ENCODE measurements at regions not wholly inside any gene's neighbourhood (a gene's known extent, or its start where the extent isn't known, plus 50 kb on each side); places are given as distances from the start of the nearest gene placed in this dataset.

- no peaks in the 10 kb centered on the region for H3K36me3 Mint-ChIP-seq
- intact Hi-C loops (cut with micrococcal nuclease) = no loop called here
- no peaks in the 10 kb centered on the region for H3K27me3 ChIP-seq (ENCODE audit: control insufficient read depth, insufficient read depth, low read length)
- H3K4me3 ChIP-seq (ENCODE audit: low read length) = no peak overlapping the region
- ATAC-seq (no peak), DNase-seq (no peak)
- no peak overlapping the region for H3K4me3 Mint-ChIP-seq
- H3K27ac Mint-ChIP-seq = no peak overlapping the region
- no peak overlapping the region for H3K27ac ChIP-seq (ENCODE audit: low read length)
- H3K4me1 ChIP-seq (ENCODE audit: control insufficient read depth, insufficient read depth, low read length) = no peaks in the 10 kb centered on the region
- no peaks in the 10 kb centered on the region for H3K9me3 Mint-ChIP-seq
- TF ChIP-seq, protein P1, sequence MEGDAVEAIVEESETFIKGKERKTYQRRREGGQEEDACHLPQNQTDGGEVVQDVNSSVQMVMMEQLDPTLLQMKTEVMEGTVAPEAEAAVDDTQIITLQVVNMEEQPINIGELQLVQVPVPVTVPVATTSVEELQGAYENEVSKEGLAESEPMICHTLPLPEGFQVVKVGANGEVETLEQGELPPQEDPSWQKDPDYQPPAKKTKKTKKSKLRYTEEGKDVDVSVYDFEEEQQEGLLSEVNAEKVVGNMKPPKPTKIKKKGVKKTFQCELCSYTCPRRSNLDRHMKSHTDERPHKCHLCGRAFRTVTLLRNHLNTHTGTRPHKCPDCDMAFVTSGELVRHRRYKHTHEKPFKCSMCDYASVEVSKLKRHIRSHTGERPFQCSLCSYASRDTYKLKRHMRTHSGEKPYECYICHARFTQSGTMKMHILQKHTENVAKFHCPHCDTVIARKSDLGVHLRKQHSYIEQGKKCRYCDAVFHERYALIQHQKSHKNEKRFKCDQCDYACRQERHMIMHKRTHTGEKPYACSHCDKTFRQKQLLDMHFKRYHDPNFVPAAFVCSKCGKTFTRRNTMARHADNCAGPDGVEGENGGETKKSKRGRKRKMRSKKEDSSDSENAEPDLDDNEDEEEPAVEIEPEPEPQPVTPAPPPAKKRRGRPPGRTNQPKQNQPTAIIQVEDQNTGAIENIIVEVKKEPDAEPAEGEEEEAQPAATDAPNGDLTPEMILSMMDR (IDR thresholded peaks at IDR 0.05) = no peak
- no peaks in the 10 kb centered on the region for H3K9me3 ChIP-seq (ENCODE audit: control insufficient read depth, insufficient read depth, low read length)
- peaks cover 2 to 23% of the 10 kb centered on the region in 2 donors for H3K27me3 Mint-ChIP-seq (ENCODE audit: low read depth in 2 of 2)
- H3K36me3 ChIP-seq (ENCODE audit: control insufficient read depth, insufficient read depth, low read length) = no peaks in the 10 kb centered on the region
- no peaks in the 10 kb centered on the region for H3K4me1 Mint-ChIP-seq
- WGBS (ENCODE audit: insufficient coverage) = 89% methylated on average over 1 of the region's 2 CpGs
Observed at GRCh38 chr12:66984077-66984476, 285.1 kb upstream of the CAND1 start.

DNA sequence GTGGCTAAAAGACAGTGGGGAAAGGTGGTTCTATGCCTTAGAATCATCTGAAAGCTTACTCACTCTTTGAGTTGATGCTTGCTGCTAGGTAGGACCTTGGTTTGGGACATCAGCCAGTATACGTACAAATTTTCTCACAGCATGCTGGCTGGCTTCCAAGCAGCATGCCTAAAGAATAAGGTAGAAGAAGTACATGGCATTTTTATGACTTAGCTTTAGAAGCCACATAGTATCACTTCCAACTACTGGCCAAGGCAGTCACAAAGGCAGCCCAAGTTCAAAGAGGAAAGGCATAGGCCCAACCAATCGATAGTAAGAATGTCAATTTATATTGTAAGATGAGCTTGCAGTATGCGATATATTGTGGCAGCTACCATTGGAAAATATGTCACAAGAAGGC is 284.2 kb upstream of the CAND1 start:
- Histone ChIP-seq H3K27ac (ENCODE audit: low read length) (no peak overlapping the region), H3K36me3 (ENCODE audit: control insufficient read depth, insufficient read depth, low read length) (no peaks in the 10 kb centered on the region), H3K9me3 (ENCODE audit: control insufficient read depth, insufficient read depth, low read length) (no peaks in the 10 kb centered on the region), H3K4me1 (ENCODE audit: control insufficient read depth, insufficient read depth, low read length) (no peaks in the 10 kb centered on the region), H3K4me3 (ENCODE audit: low read length) (no peak overlapping the region), H3K27me3 (ENCODE audit: control insufficient read depth, insufficient read depth, low read length) (no peaks in the 10 kb centered on the region)
- no peak for DNase-seq
- TF ChIP-seq, protein P1 (IDR thresholded peaks at IDR 0.05) = no peak
- intact Hi-C loops (cut with micrococcal nuclease) = no loop called here
- H3K4me1 Mint-ChIP-seq = no peaks in the 10 kb centered on the region
- no peaks in the 10 kb centered on the region for H3K36me3 Mint-ChIP-seq
- H3K27ac Mint-ChIP-seq = no peak overlapping the region
- H3K27me3 Mint-ChIP-seq (ENCODE audit: low read depth in 2 of 2) = peaks cover 2 to 23% of the 10 kb centered on the region in 2 donors
- ATAC-seq = no peak
- H3K4me3 Mint-ChIP-seq = no peak overlapping the region
- H3K9me3 Mint-ChIP-seq = no peaks in the 10 kb centered on the region
- WGBS (ENCODE audit: insufficient coverage) = 88% methylated on average over 2 of the region's 3 CpGs

GRCh38 chr12:66999141-66999540 is 270.0 kb upstream of the CAND1 start:
- intact Hi-C loops (cut with micrococcal nuclease) = no loop called here
- peaks cover 0 to 3% of the 10 kb centered on the region in 2 donors for H3K27me3 Mint-ChIP-seq (ENCODE audit: low read depth in 2 of 2)

GRCh38 chr12:67001251-67001650 is 267.9 kb upstream of the CAND1 start:
- Mint-ChIP-seq H3K36me3 (no peaks in the 10 kb centered on the region), H3K4me1 (no peaks in the 10 kb centered on the region), H3K9me3 (no peaks in the 10 kb centered on the region), H3K4me3 (no peak overlapping the region), H3K27me3 (ENCODE audit: low read depth in 2 of 2) (peaks cover 0 to 5% of the 10 kb centered on the region in 2 donors), H3K27ac (no peak overlapping the region)
- intact Hi-C loops (cut with micrococcal nuclease) = no loop called here
- WGBS (ENCODE audit: insufficient coverage) = 58% methylated on average over 1 of the region's 2 CpGs
- DNase-seq (no peak), ATAC-seq (no peak)
- no peaks in the 10 kb centered on the region for H3K9me3 ChIP-seq (ENCODE audit: control insufficient read depth, insufficient read depth, low read length)
- peaks cover 2% of the 10 kb centered on the region for H3K27me3 ChIP-seq (ENCODE audit: control insufficient read depth, insufficient read depth, low read length)
- no peaks in the 10 kb centered on the region for H3K4me1 ChIP-seq (ENCODE audit: control insufficient read depth, insufficient read depth, low read length)
- TF ChIP-seq, protein P1 (IDR thresholded peaks at IDR 0.05) = no peak
- H3K27ac ChIP-seq (ENCODE audit: low read length) = no peak overlapping the region
- H3K4me3 ChIP-seq (ENCODE audit: low read length) = no peak overlapping the region
- H3K36me3 ChIP-seq (ENCODE audit: control insufficient read depth, insufficient read depth, low read length) = no peaks in the 10 kb centered on the region

More at GRCh38 chr12:66999141-66999540, 270.0 kb upstream of the CAND1 start:
- Histone ChIP-seq H3K36me3 (ENCODE audit: control insufficient read depth, insufficient read depth, low read length) (no peaks in the 10 kb centered on the region), H3K27ac (ENCODE audit: low read length) (no peak overlapping the region), H3K27me3 (ENCODE audit: control insufficient read depth, insufficient read depth, low read length) (peaks cover 2% of the 10 kb centered on the region), H3K4me3 (ENCODE audit: low read length) (no peak overlapping the region), H3K4me1 (ENCODE audit: control insufficient read depth, insufficient read depth, low read length) (no peaks in the 10 kb centered on the region), H3K9me3 (ENCODE audit: control insufficient read depth, insufficient read depth, low read length) (no peaks in the 10 kb centered on the region)
- DNase-seq (no peak), ATAC-seq (no peak)
- no CpG with 5 or more reads among the region's 1 CpG for WGBS (ENCODE audit: insufficient coverage)
- no peaks in the 10 kb centered on the region for H3K36me3 Mint-ChIP-seq
- no peak overlapping the region for H3K27ac Mint-ChIP-seq
- no peaks in the 10 kb centered on the region for H3K4me1 Mint-ChIP-seq
- H3K9me3 Mint-ChIP-seq = no peaks in the 10 kb centered on the region
- TF ChIP-seq, protein P1 (IDR thresholded peaks at IDR 0.05) = no peak
- no peak overlapping the region for H3K4me3 Mint-ChIP-seq
